Fibroblast of villous mesenchyme (primary cell): ENCODE measurements at regions not wholly inside any gene's neighbourhood (a gene's known extent, or its start where the extent isn't known, plus 50 kb on each side); places are given as distances from the start of the nearest gene placed in this dataset.

Source experiments
- DNase-seq: peaks from one replicate; pipeline ENCODE4 v3.0.0-alpha.2; 2010; ENCODE audit warnings: low read depth
- H3K4me3 ChIP-seq: 2 replicates; pipeline ENCODE4 v1.5.1; 2011; ENCODE audit warnings: low read depth, mild to moderate bottlenecking, low read length
- TF ChIP-seq, protein P1 (sequence below): IDR thresholded peaks from 2 replicates; pipeline ENCODE4 v1.5.1; 2012; ENCODE audit warnings: low read depth, mild to moderate bottlenecking, low read length; ENCODE audit not compliant: insufficient read depth

DNA sequence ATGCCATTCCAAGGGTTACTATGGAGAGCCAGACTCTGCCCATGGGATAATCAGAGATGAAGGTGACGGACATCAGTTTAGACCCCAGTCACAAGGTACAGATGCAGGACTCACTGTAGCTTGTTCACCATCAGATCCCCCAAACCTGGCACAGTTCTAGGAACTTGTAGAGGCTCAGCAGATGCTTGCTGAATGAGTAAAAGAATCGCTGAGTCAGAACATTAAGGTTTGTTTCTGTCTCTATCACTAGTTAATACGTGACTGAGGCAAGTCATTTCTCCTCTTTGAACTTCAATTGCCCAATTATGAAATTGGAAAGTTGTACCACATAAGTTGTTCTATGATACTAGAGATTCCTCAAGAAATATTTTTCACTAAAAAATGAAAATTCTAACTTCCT, 65.1 kb downstream of the PPP1R3C start:
- TF ChIP-seq, protein P1, sequence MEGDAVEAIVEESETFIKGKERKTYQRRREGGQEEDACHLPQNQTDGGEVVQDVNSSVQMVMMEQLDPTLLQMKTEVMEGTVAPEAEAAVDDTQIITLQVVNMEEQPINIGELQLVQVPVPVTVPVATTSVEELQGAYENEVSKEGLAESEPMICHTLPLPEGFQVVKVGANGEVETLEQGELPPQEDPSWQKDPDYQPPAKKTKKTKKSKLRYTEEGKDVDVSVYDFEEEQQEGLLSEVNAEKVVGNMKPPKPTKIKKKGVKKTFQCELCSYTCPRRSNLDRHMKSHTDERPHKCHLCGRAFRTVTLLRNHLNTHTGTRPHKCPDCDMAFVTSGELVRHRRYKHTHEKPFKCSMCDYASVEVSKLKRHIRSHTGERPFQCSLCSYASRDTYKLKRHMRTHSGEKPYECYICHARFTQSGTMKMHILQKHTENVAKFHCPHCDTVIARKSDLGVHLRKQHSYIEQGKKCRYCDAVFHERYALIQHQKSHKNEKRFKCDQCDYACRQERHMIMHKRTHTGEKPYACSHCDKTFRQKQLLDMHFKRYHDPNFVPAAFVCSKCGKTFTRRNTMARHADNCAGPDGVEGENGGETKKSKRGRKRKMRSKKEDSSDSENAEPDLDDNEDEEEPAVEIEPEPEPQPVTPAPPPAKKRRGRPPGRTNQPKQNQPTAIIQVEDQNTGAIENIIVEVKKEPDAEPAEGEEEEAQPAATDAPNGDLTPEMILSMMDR, result no peak
- no peak overlapping the region for H3K4me3 ChIP-seq
- no peak for DNase-seq

DNA sequence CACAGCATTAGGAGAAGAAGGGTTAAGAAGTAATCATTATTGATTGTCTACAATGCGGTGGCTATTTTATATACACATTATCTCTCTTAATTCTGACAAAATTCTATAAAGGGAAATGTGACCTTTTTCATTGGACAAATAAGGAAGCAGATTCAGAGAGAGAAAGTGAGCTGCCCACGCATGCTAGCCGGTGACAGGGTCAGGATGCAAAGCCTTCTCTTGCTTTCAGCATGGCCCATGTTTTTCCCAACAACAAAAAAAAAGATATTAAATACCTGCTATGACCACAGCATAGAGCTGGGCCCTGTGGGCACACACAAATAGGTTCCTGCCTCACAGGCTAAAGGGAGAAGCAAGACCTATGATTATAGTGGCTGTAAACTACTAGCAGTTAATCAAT, 66.8 kb downstream of the PPP1R3C start:
- no peak overlapping the region for H3K4me3 ChIP-seq
- DNase-seq, result no peak
- TF ChIP-seq, protein P1, result no peak

DNA sequence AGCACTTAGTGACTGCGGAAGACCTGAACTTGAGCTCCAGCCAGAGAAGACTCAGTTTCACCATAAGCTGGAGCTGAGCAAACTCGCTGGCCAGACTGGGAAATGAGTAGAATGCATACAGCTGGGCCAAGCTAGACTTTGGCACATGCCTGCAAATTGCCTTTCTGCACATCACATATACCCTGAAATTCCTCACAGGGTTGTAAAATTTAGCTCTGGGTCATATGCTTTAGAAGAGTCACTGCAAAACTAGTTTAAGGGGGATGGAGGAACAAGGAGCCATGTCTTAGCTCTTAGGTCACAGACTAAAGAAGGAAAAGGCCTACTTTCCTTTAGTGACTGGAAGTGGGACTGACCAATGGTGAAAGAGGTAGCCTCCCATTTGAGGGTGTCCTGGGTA, 67.6 kb downstream of the PPP1R3C start:
- DNase-seq, result no peak
- TF ChIP-seq, protein P1, result no peak
- H3K4me3 ChIP-seq, result no peak overlapping the region

DNA sequence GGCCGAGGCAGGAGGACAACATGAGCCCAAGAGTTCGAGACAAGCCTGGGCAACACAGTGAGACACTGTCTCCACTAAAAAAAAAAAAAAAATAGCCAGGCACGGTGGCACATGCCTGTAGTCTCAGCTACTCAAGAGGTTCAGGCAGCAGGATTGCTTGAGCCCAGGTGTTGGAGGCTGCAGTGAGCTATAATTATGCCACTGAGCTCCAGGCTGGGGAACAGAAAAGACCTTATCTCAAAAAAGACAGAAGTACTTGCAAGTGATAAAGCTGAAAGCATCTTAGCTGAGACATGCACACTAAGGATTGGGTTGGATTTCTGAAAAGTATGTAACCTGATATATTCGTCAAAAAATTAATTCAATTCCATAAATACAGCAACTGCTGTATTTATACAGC, 68.4 kb downstream of the PPP1R3C start:
- H3K4me3 ChIP-seq, result no peak overlapping the region
- TF ChIP-seq, protein P1, result no peak
- no peak for DNase-seq
